ENCODE measurements at regions not wholly inside any gene's neighbourhood (a gene's known extent, or its start where the extent isn't known, plus 50 kb on each side); places are given as distances from the start of the nearest gene placed in this dataset.

GRCh38 chr18:42657551-42657950 lies 457.9 kb downstream of the RIT2 start:
- H3K4me2 ChIP-seq, result no peak overlapping the region
- no peak for DNase-seq (ENCODE audit: low read depth in 1 of 2, low spot score in 1 of 2)
- H3K27ac ChIP-seq, result no peak overlapping the region
- H3K9me3 ChIP-seq, result no peaks in the 10 kb centered on the region
- WGBS (ENCODE audit: missing lambda C conversion rate), result 0% methylated on average over 1 of the region's 1 CpG
- POLR2A ChIA-PET, result no interaction called here
- FAIRE-seq, result no peak
- CTCF ChIA-PET, result no interaction called here
- no peaks in the 10 kb centered on the region for H3K4me1 ChIP-seq
- H3K4me3 ChIP-seq, result no peak overlapping the region
- no peak for ATAC-seq
- TF ChIP-seq CEBPB (IDR thresholded peaks at IDR 0.05) (no peak), EP300 (IDR thresholded peaks at IDR 0.05) (no peak), HMGXB4 (CRISPR knock-in tag; IDR thresholded peaks at IDR 0.05; ENCODE audit: borderline replicate concordance) (no peak), MYC (IDR thresholded peaks at IDR 0.05; ENCODE audit: borderline replicate concordance, low read length) (no peak), HES2 (IDR thresholded peaks at IDR 0.05) (no peak), CTCF (IDR thresholded peaks at IDR 0.05) (no peak), RCOR1 (IDR thresholded peaks at IDR 0.05; ENCODE audit: low read depth, low read length) (no peak), MAFK (IDR thresholded peaks at IDR 0.05; ENCODE audit: partially characterized antibody) (no peak), CBX8 (IDR thresholded peaks at IDR 0.05) (no peak), NFE2L2 (conservative IDR thresholded peaks at IDR 0.05; ENCODE audit: low read length) (no peak), FOSL2 (IDR thresholded peaks at IDR 0.05) (no peak), FOSL2 (CRISPR knock-in tag; IDR thresholded peaks at IDR 0.05) (no peak), ATOH8 (CRISPR knock-in tag; IDR thresholded peaks at IDR 0.05; ENCODE audit: low read depth) (no peak), JUN (IDR thresholded peaks at IDR 0.05) (no peak), PHF8 (IDR thresholded peaks at IDR 0.05; ENCODE audit: borderline replicate concordance, low read depth) (no peak), KDM1A (IDR thresholded peaks at IDR 0.05; ENCODE audit: low read depth) (no peak), SMC3 (IDR thresholded peaks at IDR 0.05) (no peak), SREBF2 (IDR thresholded peaks at IDR 0.05) (no peak)

GRCh38 chr18:42658171-42658570 lies 457.3 kb downstream of the RIT2 start:
- Histone ChIP-seq H3K4me2 (no peak overlapping the region), H3K4me1 (no peaks in the 10 kb centered on the region), H3K27ac (no peak overlapping the region), H3K9me3 (no peaks in the 10 kb centered on the region), H3K4me3 (no peak overlapping the region)
- DNase-seq (ENCODE audit: low read depth in 1 of 2, low spot score in 1 of 2) (no peak), ATAC-seq (no peak), FAIRE-seq (no peak)
- 4% methylated on average over 3 of the region's 3 CpGs for WGBS (ENCODE audit: missing lambda C conversion rate)
- ChIA-PET CTCF (no interaction called here), POLR2A (no interaction called here)
- no peak for TF ChIP-seq HOXB5 (CRISPR knock-in tag; IDR thresholded peaks at IDR 0.05)
- TF ChIP-seq RFX5 (IDR thresholded peaks at IDR 0.05), result no peak
- TF ChIP-seq NR3C1 (IDR thresholded peaks at IDR 0.05), result no peak
- no peak for TF ChIP-seq RAD21 (conservative IDR thresholded peaks at IDR 0.05 in 1 of 2, IDR thresholded peaks at IDR 0.05 in 1 of 2)
- TF ChIP-seq POLR2A (IDR thresholded peaks at IDR 0.05; ENCODE audit: low read length), result no peak
- TF ChIP-seq HDAC2 (IDR thresholded peaks at IDR 0.05), result no peak
- TF ChIP-seq CTCF (IDR thresholded peaks at IDR 0.05), result no peak
- TF ChIP-seq MYC (IDR thresholded peaks at IDR 0.05; ENCODE audit: borderline replicate concordance, low read length), result no peak
- TF ChIP-seq CHD2 (IDR thresholded peaks at IDR 0.05; ENCODE audit: low read length, partially characterized antibody), result no peak
- TF ChIP-seq ZNF302 (CRISPR knock-in tag; IDR thresholded peaks at IDR 0.05), result no peak
- TF ChIP-seq HEYL (CRISPR knock-in tag; IDR thresholded peaks at IDR 0.05), result no peak
- no peak for TF ChIP-seq KDM1A (IDR thresholded peaks at IDR 0.05; ENCODE audit: low read depth)
- TF ChIP-seq EHF (CRISPR knock-in tag; IDR thresholded peaks at IDR 0.05), result no peak
- TF ChIP-seq NPAS2 (CRISPR knock-in tag; IDR thresholded peaks at IDR 0.05; ENCODE audit: borderline replicate concordance), result no peak
